SIG-M5 treated with dmso at 0.1 percent for 504 hours (cell line): ENCODE measurements at regions not wholly inside any gene's neighbourhood (a gene's known extent, or its start where the extent isn't known, plus 50 kb on each side); places are given as distances from the start of the nearest gene placed in this dataset.
"Not testable (repeated sequence)": the region's sequence is repeated elsewhere in the genome, so short reads cannot be mapped to it uniquely, and the experiment has no call there.

Experiments used
- DNase-seq: peaks from one replicate; lab custom pipeline; 2025; ENCODE audit not compliant: unreplicated experiment; lab: John Stamatoyannopoulos, UW

GRCh38 chr18:22695674-22696073 lies 237.5 kb upstream of the RBBP8 start:
- no peak for DNase-seq

GRCh38 chr18:22697561-22697960 lies 235.6 kb upstream of the RBBP8 start:
- no peak for DNase-seq

- DNase-seq: no peak
Observed at GRCh38 chr18:22698711-22699110, 234.4 kb upstream of the RBBP8 start.

- no peak for DNase-seq
Observed at GRCh38 chr18:22699629-22700028, 233.5 kb upstream of the RBBP8 start.

GRCh38 chr18:22700920-22701319 lies 232.2 kb upstream of the RBBP8 start:
- DNase-seq: no peak

GRCh38 chr18:22701326-22701725 lies 231.8 kb upstream of the RBBP8 start:
- DNase-seq: no peak

- no peak for DNase-seq
Observed at GRCh38 chr18:22701795-22702194, 231.3 kb upstream of the RBBP8 start.

GRCh38 chr18:22702806-22703205 lies 230.3 kb upstream of the RBBP8 start:
- DNase-seq: no peak

- peak; percentile 35 for DNase-seq
Observed at GRCh38 chr18:22703883-22704585, 229.1 kb upstream of the RBBP8 start.

- DNase-seq: no peak
Observed at GRCh38 chr18:22704586-22704918, 228.6 kb upstream of the RBBP8 start.

GRCh38 chr18:22705328-22705727 lies 227.8 kb upstream of the RBBP8 start:
- peak; percentile 4 for DNase-seq

GRCh38 chr18:22706025-22706424 lies 227.1 kb upstream of the RBBP8 start:
- DNase-seq: not testable (repeated sequence)

- no peak for DNase-seq
Observed at GRCh38 chr18:22709288-22710060, 223.7 kb upstream of the RBBP8 start.

- DNase-seq: no peak
Observed at GRCh38 chr18:22710673-22711191, 222.4 kb upstream of the RBBP8 start.

- DNase-seq: no peak
Observed at GRCh38 chr18:22711192-22711685, 221.9 kb upstream of the RBBP8 start.

- no peak for DNase-seq
Observed at GRCh38 chr18:22713511-22713910, 219.6 kb upstream of the RBBP8 start.

GRCh38 chr18:22717536-22717935 lies 215.6 kb upstream of the RBBP8 start:
- DNase-seq: not testable (repeated sequence)

GRCh38 chr18:22723221-22723620 lies 209.9 kb upstream of the RBBP8 start:
- DNase-seq: no peak

- no peak for DNase-seq
Observed at GRCh38 chr18:22723773-22724172, 209.4 kb upstream of the RBBP8 start.

GRCh38 chr18:22726469-22726868 lies 206.7 kb upstream of the RBBP8 start:
- no peak for DNase-seq

GRCh38 chr18:22728016-22728415 lies 205.1 kb upstream of the RBBP8 start:
- no peak for DNase-seq

- DNase-seq: no peak
Observed at GRCh38 chr18:22728481-22729105, 204.5 kb upstream of the RBBP8 start.
